GM18505 (cell line): ENCODE measurements at regions not wholly inside any gene's neighbourhood (a gene's known extent, or its start where the extent isn't known, plus 50 kb on each side); places are given as distances from the start of the nearest gene placed in this dataset.

Experiments
- ATAC-seq: cut with Tn5 transposase; IDR thresholded peaks from one replicate; pipeline ENCODE4 v1.9.1; 2021; ENCODE audit not compliant: unreplicated experiment
- POLR2A ChIP-seq: IDR thresholded peaks from 4 replicates; pipeline ENCODE4 v1.6.1; 2011; ENCODE audit warnings: borderline replicate concordance; ENCODE audit not compliant: insufficient read depth, insufficient read length; ENCODE audit errors: extremely low read depth

DNA sequence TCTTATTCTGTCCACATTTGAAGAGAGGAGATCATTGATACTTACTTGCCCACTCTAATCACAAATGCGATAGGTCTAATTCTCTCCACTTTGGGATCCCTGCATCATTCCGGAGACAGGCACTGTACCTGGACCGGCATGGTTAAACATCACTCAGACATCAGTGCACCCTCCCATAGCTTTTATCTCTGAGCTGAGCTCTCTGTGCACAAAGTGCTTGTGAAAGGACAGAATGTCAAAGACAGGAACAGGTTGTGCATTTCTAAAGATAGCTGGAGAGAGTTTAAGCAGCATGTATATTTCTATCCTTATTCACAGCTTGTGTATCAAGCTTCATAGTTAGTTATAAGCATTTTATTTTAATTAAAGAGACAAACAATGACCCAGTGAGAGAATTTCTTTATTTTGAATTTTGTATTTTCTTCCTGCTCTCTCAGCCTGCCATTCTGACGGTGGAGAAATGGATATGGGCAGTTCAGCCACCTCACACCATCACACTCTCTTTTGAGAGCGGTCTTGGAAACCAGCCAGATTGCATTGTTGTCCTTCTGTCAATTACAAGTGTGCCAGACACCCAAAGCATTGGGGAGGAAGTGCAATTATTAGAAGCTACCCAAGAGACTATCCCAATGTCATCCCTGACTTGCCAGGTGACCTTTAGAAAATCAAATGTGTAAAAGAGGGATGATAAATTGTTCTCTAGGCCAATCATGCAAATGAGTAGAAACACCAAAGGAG, 65.2 kb upstream of the CHL1 start:
- no peak for ATAC-seq
- no peak for TF ChIP-seq POLR2A

DNA sequence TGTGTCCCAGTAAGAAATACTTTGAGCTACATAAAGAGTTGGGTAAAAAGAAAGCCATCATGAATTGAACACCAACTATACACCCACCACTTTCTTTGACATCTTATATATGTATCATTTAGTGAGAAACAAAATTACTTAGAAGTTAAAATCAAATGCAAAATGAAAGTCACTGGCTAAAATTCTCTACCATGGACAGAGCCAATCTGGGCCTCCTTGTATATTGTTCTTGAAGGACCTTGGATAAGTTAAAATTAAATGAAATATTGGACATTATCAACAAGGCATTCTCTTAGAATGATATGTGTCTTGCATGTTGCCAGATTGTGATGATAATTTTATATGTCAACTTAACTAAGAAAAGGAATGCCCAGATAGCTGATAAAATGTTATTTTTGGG, 64.2 kb upstream of the CHL1 start:
- no peak for TF ChIP-seq POLR2A
- ATAC-seq = no peak

DNA sequence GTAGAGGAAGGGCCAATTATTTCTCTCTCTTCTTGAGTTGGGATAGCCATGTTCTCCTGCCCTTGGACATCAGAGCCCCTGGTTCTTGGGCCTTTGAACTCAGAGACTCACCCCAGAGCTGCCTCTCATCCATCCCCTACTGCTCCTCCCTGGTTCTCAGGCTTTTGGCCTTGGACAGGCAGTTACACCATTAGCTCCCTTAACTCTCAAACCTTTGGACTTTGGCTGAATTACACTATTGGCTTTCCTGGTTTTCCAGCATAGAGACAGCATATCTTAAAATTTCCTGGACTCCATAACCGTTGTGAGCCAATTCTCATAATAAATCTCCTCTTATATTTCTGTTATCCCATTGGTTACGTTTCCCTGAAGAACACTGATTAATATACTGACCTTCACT, 63.7 kb upstream of the CHL1 start:
- TF ChIP-seq POLR2A = no peak
- no peak for ATAC-seq

DNA sequence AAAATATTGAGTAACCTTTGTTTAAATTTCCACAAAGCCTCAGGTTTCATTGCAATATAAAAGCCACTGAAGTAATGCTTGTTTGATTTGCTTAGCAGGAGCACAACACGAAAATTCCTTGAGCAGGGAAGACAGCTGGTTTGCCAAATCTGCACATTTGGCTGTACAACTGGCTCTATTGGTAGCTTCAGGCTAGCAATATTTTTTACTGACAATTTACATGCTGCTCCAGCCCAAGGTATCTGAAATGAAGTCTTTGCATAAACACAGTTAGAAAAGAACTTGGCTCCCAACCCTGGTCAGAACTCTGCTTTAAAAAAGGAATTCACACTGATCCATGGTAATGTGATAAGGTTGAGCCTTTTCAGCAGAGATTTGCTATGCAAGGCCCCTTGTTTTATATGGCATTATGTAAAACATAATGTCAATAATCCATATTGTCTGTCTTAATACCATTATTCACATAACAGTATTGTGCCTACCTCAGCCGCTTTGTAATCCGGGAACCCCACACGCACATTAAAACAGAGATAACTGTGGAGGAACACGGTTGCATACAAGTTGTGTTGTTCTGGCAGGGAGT, 55.7 kb upstream of the CHL1 start:
- ATAC-seq = no peak
- TF ChIP-seq POLR2A = no peak
